ENCODE measurements at regions not wholly inside any gene's neighbourhood (a gene's known extent, or its start where the extent isn't known, plus 50 kb on each side); places are given as distances from the start of the nearest gene placed in this dataset.

DNA sequence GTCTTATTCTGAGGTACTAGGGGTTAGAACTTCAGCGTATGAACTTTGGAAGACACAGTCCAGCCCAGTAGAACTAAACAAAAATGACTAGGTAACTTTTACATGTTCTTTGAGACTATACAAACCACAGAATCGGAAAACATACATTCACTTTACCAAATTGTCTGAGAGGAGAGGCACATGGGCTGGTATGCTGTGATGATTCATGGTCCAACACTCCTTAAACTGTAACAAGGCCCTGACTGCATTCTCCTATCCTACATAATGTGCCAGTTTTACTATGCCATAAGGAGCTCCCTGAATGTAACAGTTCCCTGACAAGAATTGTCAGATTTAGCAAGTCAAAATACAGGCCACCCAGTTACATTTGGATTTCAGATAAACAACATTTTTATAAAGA lies 640.0 kb downstream of the RAB28 start:
- no peak overlapping the region for H3K4me3 ChIP-seq
- CTCF ChIA-PET, result no interaction called here
- H3K4me2 ChIP-seq, result no peak overlapping the region
- DNase-seq (ENCODE audit: low read depth in 1 of 2, low spot score in 1 of 2) (no peak), FAIRE-seq (no peak), ATAC-seq (no peak)
- no peaks in the 10 kb centered on the region for H3K9me3 ChIP-seq
- POLR2A ChIA-PET, result no interaction called here
- no peak overlapping the region for H3K27ac ChIP-seq
- TF ChIP-seq, protein P1, sequence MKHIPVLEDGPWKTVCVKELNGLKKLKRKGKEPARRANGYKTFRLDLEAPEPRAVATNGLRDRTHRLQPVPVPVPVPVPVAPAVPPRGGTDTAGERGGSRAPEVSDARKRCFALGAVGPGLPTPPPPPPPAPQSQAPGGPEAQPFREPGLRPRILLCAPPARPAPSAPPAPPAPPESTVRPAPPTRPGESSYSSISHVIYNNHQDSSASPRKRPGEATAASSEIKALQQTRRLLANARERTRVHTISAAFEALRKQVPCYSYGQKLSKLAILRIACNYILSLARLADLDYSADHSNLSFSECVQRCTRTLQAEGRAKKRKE (CRISPR knock-in tag; IDR thresholded peaks at IDR 0.05; ENCODE audit: low read depth), result no peak
- TF ChIP-seq EHMT2 (IDR thresholded peaks at IDR 0.05; ENCODE audit: low read depth), result no peak
- TF ChIP-seq ZFP36 (IDR thresholded peaks at IDR 0.05; ENCODE audit: borderline replicate concordance, partially characterized antibody), result no peak
- TF ChIP-seq CBX2 (IDR thresholded peaks at IDR 0.05; ENCODE audit: borderline replicate concordance, low read depth), result no peak
- no peak for TF ChIP-seq MAFK (IDR thresholded peaks at IDR 0.05; ENCODE audit: partially characterized antibody)
- no peak for TF ChIP-seq BHLHE40 (IDR thresholded peaks at IDR 0.05; ENCODE audit: low read depth, low read length)
- no peak for TF ChIP-seq HEYL (CRISPR knock-in tag; IDR thresholded peaks at IDR 0.05)
- no peak for TF ChIP-seq FOSL2 (IDR thresholded peaks at IDR 0.05)
- TF ChIP-seq FOSL2 (CRISPR knock-in tag; IDR thresholded peaks at IDR 0.05), result no peak
- TF ChIP-seq, protein P2, sequence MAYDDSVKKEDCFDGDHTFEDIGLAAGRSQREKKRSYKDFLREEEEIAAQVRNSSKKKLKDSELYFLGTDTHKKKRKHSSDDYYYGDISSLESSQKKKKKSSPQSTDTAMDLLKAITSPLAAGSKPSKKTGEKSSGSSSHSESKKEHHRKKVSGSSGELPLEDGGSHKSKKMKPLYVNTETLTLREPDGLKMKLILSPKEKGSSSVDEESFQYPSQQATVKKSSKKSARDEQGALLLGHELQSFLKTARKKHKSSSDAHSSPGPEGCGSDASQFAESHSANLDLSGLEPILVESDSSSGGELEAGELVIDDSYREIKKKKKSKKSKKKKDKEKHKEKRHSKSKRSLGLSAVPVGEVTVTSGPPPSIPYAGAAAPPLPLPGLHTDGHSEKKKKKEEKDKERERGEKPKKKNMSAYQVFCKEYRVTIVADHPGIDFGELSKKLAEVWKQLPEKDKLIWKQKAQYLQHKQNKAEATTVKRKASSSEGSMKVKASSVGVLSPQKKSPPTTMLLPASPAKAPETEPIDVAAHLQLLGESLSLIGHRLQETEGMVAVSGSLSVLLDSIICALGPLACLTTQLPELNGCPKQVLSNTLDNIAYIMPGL (CRISPR knock-in tag; IDR thresholded peaks at IDR 0.05; ENCODE audit: borderline replicate concordance), result no peak
- TF ChIP-seq JUN (IDR thresholded peaks at IDR 0.05), result no peak
- no peak for TF ChIP-seq CHD2 (IDR thresholded peaks at IDR 0.05; ENCODE audit: low read length, partially characterized antibody)
- TF ChIP-seq, protein P3, sequence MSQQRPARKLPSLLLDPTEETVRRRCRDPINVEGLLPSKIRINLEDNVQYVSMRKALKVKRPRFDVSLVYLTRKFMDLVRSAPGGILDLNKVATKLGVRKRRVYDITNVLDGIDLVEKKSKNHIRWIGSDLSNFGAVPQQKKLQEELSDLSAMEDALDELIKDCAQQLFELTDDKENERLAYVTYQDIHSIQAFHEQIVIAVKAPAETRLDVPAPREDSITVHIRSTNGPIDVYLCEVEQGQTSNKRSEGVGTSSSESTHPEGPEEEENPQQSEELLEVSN (IDR thresholded peaks at IDR 0.05; ENCODE audit: borderline replicate concordance, low read depth), result no peak
- TF ChIP-seq HOXB13 (CRISPR knock-in tag; IDR thresholded peaks at IDR 0.05; ENCODE audit: low read depth), result no peak
- WGBS (ENCODE audit: missing lambda C conversion rate), result 43% methylated on average over 2 of the region's 2 CpGs
- no peaks in the 10 kb centered on the region for H3K4me1 ChIP-seq

DNA sequence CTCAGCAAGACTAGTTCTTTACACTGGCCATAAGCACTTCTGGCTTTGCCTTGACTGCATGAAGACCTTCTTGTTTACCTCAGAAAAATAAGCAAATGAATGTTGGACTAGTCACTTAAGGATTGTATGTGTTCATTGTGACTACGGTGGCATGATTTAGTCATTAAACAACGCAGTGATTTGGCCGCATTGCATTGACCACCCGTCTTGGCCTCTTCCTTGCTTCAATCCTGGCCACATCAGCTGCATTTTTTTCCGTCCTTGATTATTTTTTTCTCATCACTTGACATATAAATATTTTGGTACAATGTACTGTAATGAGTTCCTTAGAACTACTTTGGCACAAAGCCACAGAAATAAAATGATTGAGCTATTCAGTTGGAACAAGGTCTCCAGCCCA lies 656.2 kb downstream of the RAB28 start:
- POLR2A ChIA-PET, result no interaction called here
- DNase-seq (ENCODE audit: low read depth in 1 of 2, low spot score in 1 of 2) (no peak), FAIRE-seq (no peak)

More for the DNA sequence above, 656.2 kb downstream of the RAB28 start:
- H3K27ac ChIP-seq, result no peak overlapping the region
- WGBS (ENCODE audit: missing lambda C conversion rate), result 31% methylated on average over 5 of the region's 5 CpGs
- H3K4me3 ChIP-seq, result no peak overlapping the region
- H3K4me2 ChIP-seq, result no peak overlapping the region
- CTCF ChIA-PET, result interaction anchor here (0.7 to 1.2 kb wide), 2 partner anchors 10 to 1572 kb away, joined by 3 read pairs; no protein-coding TSS in a partner anchor
- H3K4me1 ChIP-seq, result no peaks in the 10 kb centered on the region
- no peak for TF ChIP-seq FOSB (CRISPR knock-in tag; IDR thresholded peaks at IDR 0.05)
- TF ChIP-seq PHF8 (IDR thresholded peaks at IDR 0.05; ENCODE audit: borderline replicate concordance, low read depth), result no peak
- TF ChIP-seq, protein P4, sequence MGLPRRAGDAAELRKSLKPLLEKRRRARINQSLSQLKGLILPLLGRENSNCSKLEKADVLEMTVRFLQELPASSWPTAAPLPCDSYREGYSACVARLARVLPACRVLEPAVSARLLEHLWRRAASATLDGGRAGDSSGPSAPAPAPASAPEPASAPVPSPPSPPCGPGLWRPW (IDR thresholded peaks at IDR 0.05), result no peak
- no peak for TF ChIP-seq MYC (IDR thresholded peaks at IDR 0.05; ENCODE audit: borderline replicate concordance, low read length)
- TF ChIP-seq, protein P5, sequence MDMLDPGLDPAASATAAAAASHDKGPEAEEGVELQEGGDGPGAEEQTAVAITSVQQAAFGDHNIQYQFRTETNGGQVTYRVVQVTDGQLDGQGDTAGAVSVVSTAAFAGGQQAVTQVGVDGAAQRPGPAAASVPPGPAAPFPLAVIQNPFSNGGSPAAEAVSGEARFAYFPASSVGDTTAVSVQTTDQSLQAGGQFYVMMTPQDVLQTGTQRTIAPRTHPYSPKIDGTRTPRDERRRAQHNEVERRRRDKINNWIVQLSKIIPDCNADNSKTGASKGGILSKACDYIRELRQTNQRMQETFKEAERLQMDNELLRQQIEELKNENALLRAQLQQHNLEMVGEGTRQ (IDR thresholded peaks at IDR 0.05), result no peak
- no peak for TF ChIP-seq ZC3H11A (IDR thresholded peaks at IDR 0.05)
- no peak for TF ChIP-seq CBX8 (IDR thresholded peaks at IDR 0.05)
- no peak for TF ChIP-seq HOXA7 (CRISPR knock-in tag; IDR thresholded peaks at IDR 0.05)
- TF ChIP-seq, protein P2 (CRISPR knock-in tag; IDR thresholded peaks at IDR 0.05; ENCODE audit: borderline replicate concordance), result no peak
- no peak for TF ChIP-seq CHD2 (IDR thresholded peaks at IDR 0.05; ENCODE audit: low read length, partially characterized antibody)
- TF ChIP-seq, protein P6, sequence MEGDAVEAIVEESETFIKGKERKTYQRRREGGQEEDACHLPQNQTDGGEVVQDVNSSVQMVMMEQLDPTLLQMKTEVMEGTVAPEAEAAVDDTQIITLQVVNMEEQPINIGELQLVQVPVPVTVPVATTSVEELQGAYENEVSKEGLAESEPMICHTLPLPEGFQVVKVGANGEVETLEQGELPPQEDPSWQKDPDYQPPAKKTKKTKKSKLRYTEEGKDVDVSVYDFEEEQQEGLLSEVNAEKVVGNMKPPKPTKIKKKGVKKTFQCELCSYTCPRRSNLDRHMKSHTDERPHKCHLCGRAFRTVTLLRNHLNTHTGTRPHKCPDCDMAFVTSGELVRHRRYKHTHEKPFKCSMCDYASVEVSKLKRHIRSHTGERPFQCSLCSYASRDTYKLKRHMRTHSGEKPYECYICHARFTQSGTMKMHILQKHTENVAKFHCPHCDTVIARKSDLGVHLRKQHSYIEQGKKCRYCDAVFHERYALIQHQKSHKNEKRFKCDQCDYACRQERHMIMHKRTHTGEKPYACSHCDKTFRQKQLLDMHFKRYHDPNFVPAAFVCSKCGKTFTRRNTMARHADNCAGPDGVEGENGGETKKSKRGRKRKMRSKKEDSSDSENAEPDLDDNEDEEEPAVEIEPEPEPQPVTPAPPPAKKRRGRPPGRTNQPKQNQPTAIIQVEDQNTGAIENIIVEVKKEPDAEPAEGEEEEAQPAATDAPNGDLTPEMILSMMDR (IDR thresholded peaks at IDR 0.05), result no peak
- TF ChIP-seq SMC3 (IDR thresholded peaks at IDR 0.05), result no peak
- no peak for TF ChIP-seq ZFP36 (IDR thresholded peaks at IDR 0.05; ENCODE audit: borderline replicate concordance, partially characterized antibody)
- no peaks in the 10 kb centered on the region for H3K9me3 ChIP-seq
- no peak for ATAC-seq
